Transverse colon (tissue), 4 donors: ENCODE measurements at regions not wholly inside any gene's neighbourhood (a gene's known extent, or its start where the extent isn't known, plus 50 kb on each side); places are given as distances from the start of the nearest gene placed in this dataset.

ENCODE experiments used
- DNase-seq: peaks from one replicate; pipeline ENCODE4 v3.0.0-alpha.2; 2019
- H3K27ac ChIP-seq, 4 donors: fragments of 200-600 bp; sonication (generic); 2 replicates each; pipeline ENCODE4 v1.5.1; 2016 to 2018; ENCODE audit warnings: inconsistent platforms in 4 of 4
- H3K27me3 ChIP-seq: fragments of 200-600 bp; sonication (generic); 2 replicates; pipeline ENCODE4 v1.5.1; 2017; ENCODE audit warnings: inconsistent platforms
- H3K36me3 ChIP-seq, 4 donors: fragments of 200-600 bp; sonication (generic); 2 replicates each; pipeline ENCODE4 v1.5.1; 2017 to 2019; ENCODE audit warnings: inconsistent platforms in 4 of 4
- H3K4me1 ChIP-seq, 4 donors: fragments of 200-600 bp; sonication (generic); 2 replicates each; pipeline ENCODE4 v1.5.1; 2017 to 2020; ENCODE audit warnings: inconsistent platforms in 4 of 4
- H3K4me3 ChIP-seq, 4 donors: fragments of 200-600 bp; sonication (generic); 1 replicate in 1 of 4; 2 replicates in 3 of 4; pipeline versions ENCODE4 v1.5.1 to v1.6.1; 2017 to 2019; ENCODE audit warnings: inconsistent platforms in 4 of 4
- H3K9me3 ChIP-seq, 2 donors: fragments of 200-600 bp; sonication (generic); 2 replicates each; pipeline ENCODE4 v1.5.1; 2017 to 2019; ENCODE audit warnings: inconsistent platforms in 2 of 2
- CTCF ChIP-seq, 5 experiments: fragments of 200-600 bp in 3 of 5; fragments of 450-650 bp in 2 of 5; sonication (generic) in 3 of 5; IDR thresholded peaks; 1 replicate in 2 of 5; 2 replicates in 3 of 5; pipeline ENCODE4 v1.5.1; 2016 to 2017; ENCODE audit warnings: antibody characterized with exemption in 5 of 5, inconsistent platforms in 3 of 5, mild to moderate bottlenecking in 2 of 5, moderate library complexity in 1 of 5
- EP300 ChIP-seq: sonication (generic); formaldehyde crosslinking; IDR thresholded peaks from one replicate; pipeline ENCODE4 v1.6.1; 2017; ENCODE audit warnings: antibody characterized with exemption, low read depth
- POLR2A ChIP-seq: fragments of 450-650 bp; IDR thresholded peaks from one replicate; pipeline ENCODE4 v1.6.1; 2016; ENCODE audit warnings: antibody characterized with exemption, mild to moderate bottlenecking, moderate library complexity
- POLR2AphosphoS5 ChIP-seq, 3 donors: sonication (generic); formaldehyde crosslinking; IDR thresholded peaks; one replicate each; pipeline ENCODE4 v1.6.1; 2016; ENCODE audit warnings: antibody characterized with exemption in 3 of 3
- WGBS, 2 donors: methylation state at CpG; one replicate each; pipeline ENCODE4 v1.1.5; 2018; ENCODE audit warnings: low coverage in 1 of 2; 5-methylcytosine and 5-hydroxymethylcytosine counted together
- in situ Hi-C, 4 donors: fragments of 200-750 bp; cut with MboI; loops; one replicate each; pipeline versions ENCODE4 v1.15.0 to v1.15.1; 2017; ENCODE audit warnings: low sequenced_read_pairs in 3 of 4, low pct_ligation_motif_present in 1 of 4, low pct_unique_long_range_greater_than_20kb in 1 of 4
- intact Hi-C: fragments of 100-400 bp; cut with DNase I; formaldehyde crosslinking; loops from one replicate; pipeline ENCODE4 v1.15.1; 2023; ENCODE audit warnings: low total_unique reads

GRCh38 chr2:16832910-16833309 lies 167.3 kb upstream of the CYRIA start:
- no peak overlapping the region for H3K27ac ChIP-seq
- no peaks in the 10 kb centered on the region for H3K4me1 ChIP-seq
- intact Hi-C loops (no loop called here), in situ Hi-C loops (no loop called here)
- TF ChIP-seq POLR2AphosphoS5 (IDR thresholded peaks at IDR 0.05): no peak
- no peak for TF ChIP-seq POLR2A
- TF ChIP-seq CTCF (IDR thresholded peaks at IDR 0.05): no peak
- no peak for TF ChIP-seq EP300
- no peaks in the 10 kb centered on the region for H3K36me3 ChIP-seq
- no peaks in the 10 kb centered on the region for H3K9me3 ChIP-seq
- H3K27me3 ChIP-seq: no peaks in the 10 kb centered on the region
- H3K4me3 ChIP-seq: no peak overlapping the region
- DNase-seq: no peak

DNA sequence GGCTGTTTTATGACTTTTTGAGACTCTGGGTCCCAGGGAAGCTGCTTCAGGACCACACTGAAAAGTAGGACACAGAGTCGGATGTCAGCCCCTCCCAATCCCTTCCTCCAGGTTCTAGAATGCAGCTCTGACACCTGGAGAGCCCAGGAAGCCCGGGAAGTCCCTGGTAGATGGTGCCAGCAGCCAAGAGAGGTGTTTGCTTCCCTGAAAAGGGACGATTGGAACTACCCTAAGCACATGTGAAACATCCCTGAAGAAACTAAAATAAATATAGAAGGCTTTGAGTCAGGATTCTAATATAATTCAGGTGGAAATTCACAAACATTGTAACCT lies 163.2 kb upstream of the CYRIA start:
- H3K4me3 ChIP-seq: no peak overlapping the region
- H3K27me3 ChIP-seq: no peaks in the 10 kb centered on the region
- H3K27ac ChIP-seq: no peak overlapping the region
- WGBS, 2 donors: 19 to 30% methylated on average over 2 to 3 of the region's 3 CpGs
- intact Hi-C loops (no loop called here), in situ Hi-C loops (no loop called here)
- no peaks in the 10 kb centered on the region for H3K9me3 ChIP-seq
- no peak for DNase-seq
- TF ChIP-seq POLR2A (no peak), EP300 (no peak), CTCF (IDR thresholded peaks at IDR 0.05) (no peak), POLR2AphosphoS5 (IDR thresholded peaks at IDR 0.05) (no peak)
- no peaks in the 10 kb centered on the region for H3K36me3 ChIP-seq
- H3K4me1 ChIP-seq: no peaks in the 10 kb centered on the region

DNA sequence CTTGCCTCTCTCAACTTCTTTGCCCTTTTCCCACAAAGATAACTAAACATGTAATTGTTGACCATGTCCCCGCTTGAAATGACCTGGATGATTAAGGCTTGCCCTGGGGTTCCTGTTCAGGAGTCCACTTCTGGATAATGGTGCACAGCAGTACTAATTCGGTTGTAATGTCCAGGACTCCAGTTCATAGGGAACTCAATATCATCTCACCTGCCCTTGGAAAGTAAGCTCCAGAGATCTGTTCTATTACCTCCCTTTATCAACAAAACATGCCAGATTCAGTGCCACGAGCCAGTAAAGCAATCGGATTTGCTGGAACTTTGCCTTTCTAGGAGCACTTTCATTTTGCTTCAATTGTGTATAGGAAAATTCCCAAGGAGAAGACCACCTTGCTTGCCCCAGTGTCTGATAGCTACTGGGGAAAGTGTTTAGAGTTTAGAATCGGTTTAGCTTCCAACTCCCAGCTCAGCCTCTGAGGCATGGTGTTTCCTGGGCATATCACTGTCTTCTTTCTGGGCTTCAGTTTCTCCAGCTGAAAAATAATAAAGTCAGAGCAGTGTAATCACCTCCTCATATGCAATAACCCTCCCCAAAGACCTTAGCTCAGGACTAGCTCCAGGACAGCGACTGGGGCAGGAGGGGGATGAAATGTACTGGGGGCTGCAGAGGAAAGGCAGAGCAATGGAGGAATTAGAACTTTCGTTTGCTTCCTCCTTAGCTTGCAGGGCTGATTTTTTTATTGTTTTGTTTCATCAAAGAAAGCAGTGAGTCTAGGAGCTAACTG lies 162.6 kb upstream of the CYRIA start:
- in situ Hi-C loops: no loop called here
- H3K27me3 ChIP-seq: no peaks in the 10 kb centered on the region
- no peak overlapping the region for H3K27ac ChIP-seq
- no peaks in the 10 kb centered on the region for H3K36me3 ChIP-seq
- intact Hi-C loops: no loop called here
- no peaks in the 10 kb centered on the region for H3K4me1 ChIP-seq
- H3K9me3 ChIP-seq: no peaks in the 10 kb centered on the region
- no peak overlapping the region for H3K4me3 ChIP-seq
- no peak for DNase-seq
- TF ChIP-seq EP300 (no peak), CTCF (IDR thresholded peaks at IDR 0.05) (no peak), POLR2A (no peak), POLR2AphosphoS5 (IDR thresholded peaks at IDR 0.05) (no peak)
- 54 to 55% methylated on average over 4 to 7 of the region's 7 CpGs for WGBS, 2 donors

DNA sequence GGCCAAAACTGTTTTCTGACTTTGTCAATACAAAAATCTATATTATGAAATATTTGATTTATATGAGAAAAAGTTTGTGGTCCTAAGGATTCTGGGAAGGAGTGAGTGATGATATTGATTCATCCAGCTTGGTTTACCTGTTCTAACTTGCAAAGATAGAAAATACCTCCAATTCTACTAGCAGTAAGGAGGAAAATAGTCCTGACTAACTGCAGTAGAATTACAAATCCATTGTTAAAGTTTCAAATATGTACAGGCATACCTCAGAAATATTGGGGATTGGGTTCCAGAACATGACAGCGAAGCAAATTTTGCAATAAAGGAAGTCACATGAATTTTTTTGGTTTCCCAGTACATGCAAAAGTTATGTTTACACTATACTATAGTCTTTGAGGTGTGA lies 158.8 kb upstream of the CYRIA start:
- H3K4me3 ChIP-seq: no peak overlapping the region
- WGBS, 2 donors: 64 to 83% methylated on average over 1 of the region's 1 CpG
- H3K27ac ChIP-seq: no peak overlapping the region
- DNase-seq: no peak
- no peak for TF ChIP-seq EP300
- TF ChIP-seq CTCF (IDR thresholded peaks at IDR 0.05): no peak
- no peak for TF ChIP-seq POLR2AphosphoS5 (IDR thresholded peaks at IDR 0.05)
- TF ChIP-seq POLR2A: no peak
- no peaks in the 10 kb centered on the region for H3K36me3 ChIP-seq
- no peaks in the 10 kb centered on the region for H3K9me3 ChIP-seq
- intact Hi-C loops (loop anchor here (2.0 kb wide), 1 partner anchor 14 kb away; no protein-coding TSS in a partner anchor), in situ Hi-C loops (no loop called here)
- H3K27me3 ChIP-seq: no peaks in the 10 kb centered on the region
- H3K4me1 ChIP-seq: no peaks in the 10 kb centered on the region
